ENCODE measurements at regions not wholly inside any gene's neighbourhood (a gene's known extent, or its start where the extent isn't known, plus 50 kb on each side); places are given as distances from the start of the nearest gene placed in this dataset.
"Not testable (repeated sequence)": the region's sequence is repeated elsewhere in the genome, so short reads cannot be mapped to it uniquely, and the experiment has no call there.

DNA sequence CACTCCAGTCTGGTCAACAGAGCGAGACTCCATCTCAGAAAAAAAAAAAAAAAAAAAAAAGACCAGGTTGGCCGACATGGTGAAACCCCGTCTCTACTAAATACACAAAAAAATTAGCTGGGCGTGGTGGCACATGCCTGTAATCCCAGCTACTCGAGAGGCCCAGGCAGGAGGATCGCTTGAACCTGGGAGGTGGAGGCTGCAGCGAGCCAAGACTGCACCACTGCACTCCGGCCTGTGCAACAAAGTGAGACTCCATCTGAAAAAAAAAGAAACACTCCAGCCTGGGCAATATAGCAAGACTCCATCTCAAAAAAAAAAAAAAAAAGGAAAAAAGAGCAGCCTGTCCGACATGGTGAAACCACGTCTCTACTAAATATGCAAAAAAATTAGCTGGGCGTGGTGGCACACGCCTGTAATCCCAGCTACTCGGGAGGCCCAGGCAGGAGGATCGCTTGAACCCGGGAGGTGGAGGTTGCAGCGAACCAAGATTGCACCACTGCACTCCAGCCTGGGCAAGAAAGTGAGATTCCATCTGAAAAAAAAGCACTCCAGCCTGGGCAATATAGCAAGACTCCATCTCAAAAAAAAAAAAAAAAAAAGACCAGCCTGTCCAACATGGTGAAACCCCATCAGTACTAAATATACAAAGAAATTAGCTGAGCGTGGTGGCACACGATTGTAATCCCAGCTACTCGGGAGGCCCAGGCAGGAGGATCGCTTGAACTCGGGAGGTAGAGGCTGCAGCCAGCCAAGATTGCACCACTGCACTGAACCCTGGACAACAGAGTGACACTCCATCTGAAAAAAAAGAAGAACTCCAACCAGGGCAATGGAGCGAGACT is 343.3 kb upstream of the PLGLB2 start:
- TF ChIP-seq POLR2A (IDR thresholded peaks at IDR 0.05; ENCODE audit: low read length); GATA1 (IDR thresholded peaks at IDR 0.05; ENCODE audit: low read depth, low read length): not testable (repeated sequence)
